Sigmoid colon (tissue), 6 donors: ENCODE measurements at regions not wholly inside any gene's neighbourhood (a gene's known extent, or its start where the extent isn't known, plus 50 kb on each side); places are given as distances from the start of the nearest gene placed in this dataset.
"Not testable (repeated sequence)": the region's sequence is repeated elsewhere in the genome, so short reads cannot be mapped to it uniquely, and the experiment has no call there.

Experiments
- DNase-seq: peaks from one replicate; pipeline ENCODE4 v3.0.0-alpha.2; 2019
- H3K27ac ChIP-seq, 4 donors: fragments of 200-600 bp; sonication (generic); one replicate each; pipeline ENCODE4 v1.5.1; 2016 to 2019; ENCODE audit warnings: mild to moderate bottlenecking in 1 of 4
- H3K27me3 ChIP-seq, 3 donors: fragments of 200-600 bp; sonication (generic); one replicate each; pipeline ENCODE4 v1.5.1; 2019; ENCODE audit warnings: mild to moderate bottlenecking in 1 of 3
- H3K36me3 ChIP-seq, 4 donors: fragments of 200-600 bp; sonication (generic); one replicate each; pipeline ENCODE4 v1.5.1; 2016 to 2019
- H3K4me1 ChIP-seq, 4 donors: fragments of 200-600 bp; sonication (generic); one replicate each; pipeline ENCODE4 v1.5.1; 2017 to 2019
- H3K4me3 ChIP-seq, 4 donors: fragments of 200-600 bp; sonication (generic); one replicate each; pipeline ENCODE4 v1.5.1; 2017 to 2019; ENCODE audit warnings: mild to moderate bottlenecking in 2 of 4, moderate library complexity in 1 of 4
- H3K9me3 ChIP-seq, 4 donors: fragments of 200-600 bp in 3 of 4; sonication (generic) in 3 of 4; one replicate each; pipeline versions ENCODE4 v1.5.1 to v1.6.1; 2013 to 2019
- CTCF ChIP-seq, 4 experiments: fragments of 450-650 bp in 3 of 4; fragments of 200-600 bp in 1 of 4; IDR thresholded peaks; one replicate each; pipeline ENCODE4 v1.5.1; 2016 to 2019; ENCODE audit warnings: antibody characterized with exemption in 4 of 4, mild to moderate bottlenecking in 3 of 4, moderate library complexity in 2 of 4
- EP300 ChIP-seq, 4 donors: sonication (generic); formaldehyde crosslinking; IDR thresholded peaks; one replicate each; pipeline ENCODE4 v1.6.1; 2017; ENCODE audit warnings: antibody characterized with exemption in 4 of 4
- POLR2A ChIP-seq, 2 donors: fragments of 450-650 bp; IDR thresholded peaks; one replicate each; pipeline ENCODE4 v1.6.1; 2016; ENCODE audit warnings: antibody characterized with exemption in 2 of 2, mild to moderate bottlenecking in 2 of 2, moderate library complexity in 2 of 2
- POLR2AphosphoS5 ChIP-seq, 4 donors: sonication (generic); formaldehyde crosslinking; IDR thresholded peaks; one replicate each; pipeline ENCODE4 v1.6.1; 2017; ENCODE audit warnings: antibody characterized with exemption in 4 of 4
- WGBS, 2 donors: extraction: QIAGEN DNeasy Blood & Tissue Kit; methylation state at CpG; one replicate each; pipeline ENCODE4 v1.1.7; 2013; 5-methylcytosine and 5-hydroxymethylcytosine counted together
- intact Hi-C: fragments of 100-400 bp; cut with DNase I; formaldehyde crosslinking; loops from one replicate; pipeline ENCODE4 v1.15.1; 2023
- donor health status: healthy with polysubstance abuse.
- donor health status: healthy.

DNA sequence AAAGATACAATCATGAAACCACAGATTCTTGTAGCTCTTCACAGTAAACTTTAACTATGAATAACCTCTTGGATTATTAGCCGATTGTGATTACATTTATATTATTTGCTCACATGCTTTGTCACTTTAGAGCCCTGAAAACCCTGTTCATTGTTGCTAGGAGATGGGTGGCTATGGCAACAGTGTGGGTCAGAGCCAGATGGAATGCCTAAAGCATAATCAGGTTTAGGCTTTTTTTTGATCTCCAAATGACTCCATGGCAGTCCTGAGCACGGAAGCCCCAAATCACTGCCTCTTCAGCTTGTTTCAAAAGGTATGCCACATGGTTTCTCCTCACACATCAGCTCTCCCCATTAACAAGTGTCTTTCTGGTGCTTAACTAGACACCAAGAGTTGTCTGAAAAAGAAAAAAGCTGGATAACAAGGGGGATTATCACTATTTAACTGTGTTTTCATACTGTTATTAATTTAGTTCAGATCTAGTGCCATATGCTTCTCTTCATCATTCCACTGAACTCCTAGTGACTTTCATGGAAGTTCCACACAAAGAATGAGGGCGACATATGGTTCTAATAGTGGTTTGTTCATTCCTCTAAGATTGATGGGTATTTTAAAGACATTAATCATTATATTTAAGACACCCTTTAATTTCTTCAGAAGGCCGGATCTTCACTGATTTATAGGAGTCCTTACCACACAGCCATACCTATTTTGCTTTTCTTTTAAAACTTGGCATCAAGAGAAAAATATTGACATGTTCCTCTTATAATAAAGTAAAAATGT lies 88.8 kb upstream of the PAM start:
- intact Hi-C loops, result no loop called here
- no peak overlapping the region for H3K27ac ChIP-seq
- peaks cover 0 to 18% (median 12%) of the 10 kb centered on the region in 4 donors for H3K4me1 ChIP-seq
- 78 to 84% methylated on average over 4 of the region's 4 CpGs for WGBS, 2 donors
- no peaks in the 10 kb centered on the region for H3K9me3 ChIP-seq
- no peak for DNase-seq
- H3K27me3 ChIP-seq, result no peaks in the 10 kb centered on the region
- TF ChIP-seq EP300 (IDR thresholded peaks at IDR 0.05) (no peak), POLR2AphosphoS5 (IDR thresholded peaks at IDR 0.05) (no peak), POLR2A (IDR thresholded peaks at IDR 0.05) (no peak), CTCF (IDR thresholded peaks at IDR 0.05) (no peak)
- H3K36me3 ChIP-seq, result no peaks in the 10 kb centered on the region
- H3K4me3 ChIP-seq, result no peak overlapping the region

DNA sequence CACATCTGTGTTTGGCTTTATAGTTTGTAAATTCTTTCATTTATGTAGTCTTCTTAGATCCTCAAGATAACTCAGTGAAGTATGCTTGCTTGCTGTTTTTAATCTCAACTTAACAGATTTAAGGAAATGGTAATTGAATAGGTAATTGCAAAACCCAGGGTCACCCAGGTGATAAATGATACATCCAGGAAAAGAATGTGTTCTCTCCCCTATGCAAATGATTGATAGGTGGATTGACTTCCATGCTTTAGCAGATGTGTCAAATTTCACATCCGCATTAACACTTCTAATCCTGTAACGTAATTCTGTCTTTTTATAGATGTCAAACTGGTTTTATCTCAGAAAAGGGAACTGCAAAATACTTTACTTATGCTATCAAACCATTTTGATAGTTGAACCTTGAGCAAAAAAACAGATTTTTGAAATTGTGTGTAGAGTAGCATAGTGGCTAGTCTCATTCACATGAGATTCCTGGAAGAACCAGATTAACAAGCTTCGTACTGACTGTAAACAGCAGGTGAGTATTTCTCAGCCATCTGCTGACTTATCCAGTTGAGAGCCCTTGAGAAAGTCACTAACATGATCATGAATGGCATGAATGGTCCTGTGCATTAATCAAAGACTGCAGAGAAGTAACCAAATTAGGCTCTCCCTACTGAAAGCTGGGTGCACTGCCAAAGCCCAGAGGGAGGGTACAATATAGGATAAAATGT lies 86.7 kb upstream of the PAM start:
- DNase-seq, result no peak
- peaks cover 0 to 18% (median 12%) of the 10 kb centered on the region in 4 donors for H3K4me1 ChIP-seq
- intact Hi-C loops, result no loop called here
- no peaks in the 10 kb centered on the region for H3K9me3 ChIP-seq
- no peaks in the 10 kb centered on the region for H3K27me3 ChIP-seq
- 63 to 74% methylated on average over 3 of the region's 3 CpGs for WGBS, 2 donors
- no peak for TF ChIP-seq POLR2AphosphoS5 (IDR thresholded peaks at IDR 0.05)
- TF ChIP-seq POLR2A (IDR thresholded peaks at IDR 0.05), result no peak
- TF ChIP-seq CTCF (IDR thresholded peaks at IDR 0.05), result no peak
- TF ChIP-seq EP300 (IDR thresholded peaks at IDR 0.05), result no peak
- H3K4me3 ChIP-seq, result no peak overlapping the region
- no peaks in the 10 kb centered on the region for H3K36me3 ChIP-seq
- H3K27ac ChIP-seq, result no peak overlapping the region

- Histone ChIP-seq H3K4me3 (no peak overlapping the region), H3K9me3 (no peaks in the 10 kb centered on the region), H3K4me1 (peaks cover 0 to 1% (median 0%) of the 10 kb centered on the region in 4 donors), H3K27ac (no peak overlapping the region), H3K27me3 (no peaks in the 10 kb centered on the region), H3K36me3 (no peaks in the 10 kb centered on the region)
- 74 to 78% methylated on average over 9 of the region's 9 CpGs for WGBS, 2 donors
- intact Hi-C loops, result no loop called here
- no peak for DNase-seq
- TF ChIP-seq POLR2A (IDR thresholded peaks at IDR 0.05), result no peak
- TF ChIP-seq EP300 (IDR thresholded peaks at IDR 0.05), result no peak
- TF ChIP-seq POLR2AphosphoS5 (IDR thresholded peaks at IDR 0.05), result no peak
- peak in 3 of 4 experiments; percentile 15 to 41 (median 20) for TF ChIP-seq CTCF (IDR thresholded peaks at IDR 0.05)
Measured at GRCh38 chr5:102670224-102670836, 84.8 kb upstream of the PAM start.

DNA sequence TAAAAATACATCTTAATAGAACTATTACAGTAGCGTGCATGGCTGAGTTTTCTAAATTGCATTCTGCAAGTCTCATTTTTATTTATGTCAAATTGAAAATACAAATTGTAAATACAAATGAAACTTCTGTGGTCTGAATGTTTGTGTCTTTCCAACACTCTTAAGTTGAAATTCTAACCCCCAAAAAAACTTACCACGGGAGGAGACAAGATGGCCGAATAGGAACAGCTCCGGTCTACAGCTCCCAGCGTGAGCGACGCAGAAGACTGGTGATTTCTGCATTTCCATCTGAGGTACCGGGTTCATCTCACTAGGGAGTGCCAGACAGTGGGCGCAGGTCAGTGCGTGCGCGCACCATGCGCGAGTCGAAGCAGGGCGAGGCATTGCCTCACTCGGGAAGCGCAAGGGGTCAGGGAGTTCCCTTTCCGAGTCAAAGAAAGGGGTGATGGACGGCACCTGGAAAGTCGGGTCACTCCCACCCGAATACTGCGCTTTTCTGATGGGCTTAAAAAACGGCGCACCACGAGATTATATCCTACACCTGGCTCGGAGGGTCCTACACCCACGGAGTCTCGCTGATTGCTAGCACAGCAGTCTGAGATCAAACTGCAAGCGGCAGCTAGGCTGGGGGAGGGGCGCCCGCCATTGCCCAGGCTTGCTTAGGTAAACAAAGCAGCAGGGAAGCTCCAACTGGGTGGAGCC lies 83.9 kb upstream of the PAM start:
- H3K27ac ChIP-seq, H3K9me3 ChIP-seq, H3K36me3 ChIP-seq, H3K27me3 ChIP-seq, H3K4me3 ChIP-seq, H3K4me1 ChIP-seq, intact Hi-C loops, DNase-seq: not testable (repeated sequence)
- WGBS, 2 donors, result 83 to 88% methylated on average over 32 of the region's 32 CpGs
